WTC11 (cell line): ENCODE measurements at regions not wholly inside any gene's neighbourhood (a gene's known extent, or its start where the extent isn't known, plus 50 kb on each side); places are given as distances from the start of the nearest gene placed in this dataset.

Experiments used
- ATAC-seq: fragments of 200-7000 bp; cut with Tn5 transposase; 2 replicates; pipeline ENCODE4 v1.10.0; 2021; ENCODE audit warnings: mild to moderate bottlenecking, moderate library complexity
- CTCF ChIA-PET: fragments of 300-600 bp; sonication (Branson Sonifier 250); formaldehyde crosslinking; loops from one replicate; lab custom pipeline; 2021; ENCODE audit warnings: antibody characterized with exemption; lab: Charles Lee
- POLR2A ChIA-PET: fragments of 350-600 bp; sonication (Branson Sonifier 250); formaldehyde crosslinking; loops from one replicate; lab custom pipeline; 2021; ENCODE audit warnings: antibody characterized with exemption; lab: Charles Lee
- DNase-seq: peaks from one replicate; pipeline ENCODE4 v3.0.0; 2021; ENCODE audit warnings: low spot score
- H3K27ac Mint-ChIP-seq: 2 replicates; pipeline ENCODE4 v1.8.0; 2021; ENCODE audit warnings: mixed read lengths
- H3K27me3 Mint-ChIP-seq: 2 replicates; pipeline ENCODE4 v1.8.0; 2021; ENCODE audit warnings: low read depth, mild to moderate bottlenecking, moderate library complexity, mixed read lengths
- H3K36me3 Mint-ChIP-seq: 2 replicates; pipeline ENCODE4 v1.8.0; 2021; ENCODE audit warnings: mixed read lengths
- H3K4me1 Mint-ChIP-seq: 2 replicates; pipeline ENCODE4 v1.8.0; 2022; ENCODE audit warnings: mixed read lengths
- H3K4me3 Mint-ChIP-seq: 2 replicates; pipeline ENCODE4 v1.8.0; 2021; ENCODE audit warnings: mild to moderate bottlenecking, moderate library complexity, mixed read lengths
- H3K9me3 Mint-ChIP-seq: 2 replicates; pipeline ENCODE4 v1.8.0; 2021; ENCODE audit warnings: mixed read lengths
- EMX1 ChIP-seq: fragments of 250-450 bp; sonication (Bioruptor Pico); IDR thresholded peaks from 2 replicates; pipeline ENCODE4 v1.8.0; 2021; ENCODE audit warnings: mild to moderate bottlenecking
- FOXP1 ChIP-seq: sonication (generic); formaldehyde crosslinking; IDR thresholded peaks from 2 replicates; pipeline ENCODE4 v1.8.0; 2022; ENCODE audit warnings: missing genetic modification reagents, mild to moderate bottlenecking, moderate library complexity, borderline replicate concordance
- HMGA2 ChIP-seq: fragments of 250-450 bp; sonication (Bioruptor Pico); IDR thresholded peaks from 2 replicates; pipeline ENCODE4 v1.4.0; 2021; ENCODE audit warnings: mild to moderate bottlenecking, moderate library complexity
- MAX ChIP-seq: sonication (generic); formaldehyde crosslinking; IDR thresholded peaks from 2 replicates; pipeline ENCODE4 v1.8.0; 2022; ENCODE audit warnings: mild to moderate bottlenecking, missing genetic modification reagents
- MXD4 ChIP-seq: fragments of 250-450 bp; sonication (Bioruptor Pico); IDR thresholded peaks from 2 replicates; pipeline ENCODE4 v1.8.0; 2021; ENCODE audit warnings: mild to moderate bottlenecking, moderate library complexity, borderline replicate concordance
- NFE2L1 ChIP-seq: sonication (generic); formaldehyde crosslinking; IDR thresholded peaks from 2 replicates; pipeline ENCODE4 v1.8.1; 2023; ENCODE audit warnings: missing genetic modification reagents
- RELA ChIP-seq: sonication (generic); formaldehyde crosslinking; IDR thresholded peaks from 2 replicates; pipeline ENCODE4 v1.8.1; 2022; ENCODE audit warnings: missing genetic modification reagents, mild to moderate bottlenecking, borderline replicate concordance
- TEAD1 ChIP-seq: sonication (generic); formaldehyde crosslinking; IDR thresholded peaks from 2 replicates; pipeline ENCODE4 v1.8.0; 2022; ENCODE audit warnings: mild to moderate bottlenecking, missing genetic modification reagents
- TP53 ChIP-seq: sonication (generic); formaldehyde crosslinking; IDR thresholded peaks from 2 replicates; pipeline ENCODE4 v1.8.1; 2023; ENCODE audit warnings: mild to moderate bottlenecking, missing genetic modification reagents
- ZBTB21 ChIP-seq: sonication (generic); formaldehyde crosslinking; IDR thresholded peaks from 2 replicates; pipeline ENCODE4 v1.8.1; 2023; ENCODE audit warnings: mild to moderate bottlenecking, missing genetic modification reagents, borderline replicate concordance
- ZNF121 ChIP-seq: sonication (generic); formaldehyde crosslinking; IDR thresholded peaks from 2 replicates; pipeline ENCODE4 v1.8.0; 2023; ENCODE audit warnings: missing genetic modification reagents
- ZNF219 ChIP-seq: sonication (generic); formaldehyde crosslinking; IDR thresholded peaks from 2 replicates; pipeline ENCODE4 v1.8.0; 2023; ENCODE audit warnings: missing genetic modification reagents, mild to moderate bottlenecking, borderline replicate concordance
- ZNF232 ChIP-seq: sonication (generic); formaldehyde crosslinking; IDR thresholded peaks from 2 replicates; pipeline ENCODE4 v1.8.0; 2022; ENCODE audit warnings: mild to moderate bottlenecking, missing genetic modification reagents
- ZNF671 ChIP-seq: fragments of 250-450 bp; sonication (Bioruptor Pico); IDR thresholded peaks from 2 replicates; pipeline ENCODE4 v1.8.0; 2021; ENCODE audit warnings: mild to moderate bottlenecking
- TF ChIP-seq, protein P1 (sequence below): sonication (generic); formaldehyde crosslinking; IDR thresholded peaks from 2 replicates; pipeline ENCODE4 v1.8.1; 2023; ENCODE audit warnings: mild to moderate bottlenecking, missing genetic modification reagents, borderline replicate concordance
- TF ChIP-seq, protein P2 (sequence below): sonication (generic); formaldehyde crosslinking; IDR thresholded peaks from 2 replicates; pipeline ENCODE4 v1.8.1; 2023; ENCODE audit warnings: mild to moderate bottlenecking, missing genetic modification reagents, moderate library complexity
- TF ChIP-seq, protein P3 (sequence below): sonication (generic); formaldehyde crosslinking; conservative IDR thresholded peaks from 2 replicates; pipeline ENCODE4 v1.8.1; 2022; ENCODE audit warnings: mild to moderate bottlenecking, missing genetic modification reagents
- TF ChIP-seq, protein P4 (sequence below): sonication (generic); formaldehyde crosslinking; IDR thresholded peaks from 2 replicates; pipeline ENCODE4 v1.8.0; 2023; ENCODE audit warnings: missing genetic modification reagents, mild to moderate bottlenecking, borderline replicate concordance
- TF ChIP-seq, protein P5 (sequence below): sonication (generic); formaldehyde crosslinking; IDR thresholded peaks from 2 replicates; pipeline ENCODE4 v1.8.0; 2023; ENCODE audit warnings: mild to moderate bottlenecking, missing genetic modification reagents

DNA sequence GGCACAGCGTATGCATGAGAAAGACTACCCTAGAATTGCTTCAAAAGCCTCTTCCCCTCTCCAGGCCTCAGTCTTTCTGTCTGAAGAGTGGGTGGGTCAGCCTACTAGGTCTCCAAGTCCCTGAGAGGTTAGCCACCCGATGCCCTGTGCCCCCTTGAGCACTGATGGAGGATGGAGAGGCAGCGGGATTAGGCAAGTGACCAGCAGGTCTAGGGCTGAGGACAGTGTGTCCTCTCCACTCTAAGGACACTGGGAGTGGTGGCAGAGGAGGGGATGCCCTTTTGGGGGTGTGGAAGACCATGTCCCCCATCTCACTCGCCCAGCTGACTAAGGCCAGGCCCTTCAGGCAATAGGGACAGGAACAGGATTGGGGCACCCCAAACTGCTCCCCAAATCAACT lies 72.2 kb upstream of the WNT11 start:
- Mint-ChIP-seq H3K9me3 (peaks cover 18% of the 10 kb centered on the region), H3K4me1 (peaks cover 20% of the 10 kb centered on the region), H3K27me3 (no peaks in the 10 kb centered on the region; the same call in none of the 2 replicates), H3K27ac (no peak overlapping the region), H3K4me3 (no peak overlapping the region)
- ATAC-seq (no peak), DNase-seq (no peak)
- ChIA-PET CTCF (no interaction called here), POLR2A (no interaction called here)
- TF ChIP-seq TP53 (CRISPR knock-in tag) (no peak), EMX1 (CRISPR knock-in tag) (no peak), RELA (no peak), ZBTB21 (CRISPR knock-in tag) (no peak), ZNF219 (CRISPR knock-in tag) (no peak), NFE2L1 (CRISPR knock-in tag) (no peak), ZNF232 (CRISPR knock-in tag) (no peak), ZNF121 (no peak), FOXP1 (no peak)
- TF ChIP-seq, protein P1, sequence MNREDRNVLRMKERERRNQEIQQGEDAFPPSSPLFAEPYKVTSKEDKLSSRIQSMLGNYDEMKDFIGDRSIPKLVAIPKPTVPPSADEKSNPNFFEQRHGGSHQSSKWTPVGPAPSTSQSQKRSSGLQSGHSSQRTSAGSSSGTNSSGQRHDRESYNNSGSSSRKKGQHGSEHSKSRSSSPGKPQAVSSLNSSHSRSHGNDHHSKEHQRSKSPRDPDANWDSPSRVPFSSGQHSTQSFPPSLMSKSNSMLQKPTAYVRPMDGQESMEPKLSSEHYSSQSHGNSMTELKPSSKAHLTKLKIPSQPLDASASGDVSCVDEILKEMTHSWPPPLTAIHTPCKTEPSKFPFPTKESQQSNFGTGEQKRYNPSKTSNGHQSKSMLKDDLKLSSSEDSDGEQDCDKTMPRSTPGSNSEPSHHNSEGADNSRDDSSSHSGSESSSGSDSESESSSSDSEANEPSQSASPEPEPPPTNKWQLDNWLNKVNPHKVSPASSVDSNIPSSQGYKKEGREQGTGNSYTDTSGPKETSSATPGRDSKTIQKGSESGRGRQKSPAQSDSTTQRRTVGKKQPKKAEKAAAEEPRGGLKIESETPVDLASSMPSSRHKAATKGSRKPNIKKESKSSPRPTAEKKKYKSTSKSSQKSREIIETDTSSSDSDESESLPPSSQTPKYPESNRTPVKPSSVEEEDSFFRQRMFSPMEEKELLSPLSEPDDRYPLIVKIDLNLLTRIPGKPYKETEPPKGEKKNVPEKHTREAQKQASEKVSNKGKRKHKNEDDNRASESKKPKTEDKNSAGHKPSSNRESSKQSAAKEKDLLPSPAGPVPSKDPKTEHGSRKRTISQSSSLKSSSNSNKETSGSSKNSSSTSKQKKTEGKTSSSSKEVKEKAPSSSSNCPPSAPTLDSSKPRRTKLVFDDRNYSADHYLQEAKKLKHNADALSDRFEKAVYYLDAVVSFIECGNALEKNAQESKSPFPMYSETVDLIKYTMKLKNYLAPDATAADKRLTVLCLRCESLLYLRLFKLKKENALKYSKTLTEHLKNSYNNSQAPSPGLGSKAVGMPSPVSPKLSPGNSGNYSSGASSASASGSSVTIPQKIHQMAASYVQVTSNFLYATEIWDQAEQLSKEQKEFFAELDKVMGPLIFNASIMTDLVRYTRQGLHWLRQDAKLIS, result no peak
- TF ChIP-seq, protein P2, sequence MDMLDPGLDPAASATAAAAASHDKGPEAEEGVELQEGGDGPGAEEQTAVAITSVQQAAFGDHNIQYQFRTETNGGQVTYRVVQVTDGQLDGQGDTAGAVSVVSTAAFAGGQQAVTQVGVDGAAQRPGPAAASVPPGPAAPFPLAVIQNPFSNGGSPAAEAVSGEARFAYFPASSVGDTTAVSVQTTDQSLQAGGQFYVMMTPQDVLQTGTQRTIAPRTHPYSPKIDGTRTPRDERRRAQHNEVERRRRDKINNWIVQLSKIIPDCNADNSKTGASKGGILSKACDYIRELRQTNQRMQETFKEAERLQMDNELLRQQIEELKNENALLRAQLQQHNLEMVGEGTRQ, result no peak
- TF ChIP-seq, all 79 proteins: peak for 0
- peaks cover 10% of the 10 kb centered on the region; the same call in 1 of the 2 replicates for H3K36me3 Mint-ChIP-seq

- POLR2A ChIA-PET, result no interaction called here
- no peak overlapping the region for H3K4me3 Mint-ChIP-seq
- no peak overlapping the region for H3K27ac Mint-ChIP-seq
- peaks cover 18% of the 10 kb centered on the region for H3K9me3 Mint-ChIP-seq
- CTCF ChIA-PET, result interaction anchor here (0.6 to 1.8 kb wide), 4 partner anchors 8 to 69 kb away, joined by 3 to 11 read pairs (median 4); no protein-coding TSS in a partner anchor
- H3K36me3 Mint-ChIP-seq, result peaks cover 10% of the 10 kb centered on the region; the same call in 1 of the 2 replicates
- no peaks in the 10 kb centered on the region; the same call in none of the 2 replicates for H3K27me3 Mint-ChIP-seq
- peaks cover 20% of the 10 kb centered on the region for H3K4me1 Mint-ChIP-seq
- TF ChIP-seq TEAD1 (CRISPR knock-in tag), result no peak
- TF ChIP-seq, protein P3, sequence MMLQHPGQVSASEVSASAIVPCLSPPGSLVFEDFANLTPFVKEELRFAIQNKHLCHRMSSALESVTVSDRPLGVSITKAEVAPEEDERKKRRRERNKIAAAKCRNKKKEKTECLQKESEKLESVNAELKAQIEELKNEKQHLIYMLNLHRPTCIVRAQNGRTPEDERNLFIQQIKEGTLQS (CRISPR knock-in tag), result 0 out of 2 replicates have a peak, but pooled peaks have one; percentile 36
- no peak for DNase-seq
- peak; percentile 39 for ATAC-seq
These were observed 71.2 kb upstream of the WNT11 start for GRCh38 chr11:76277298-76278175.

DNA sequence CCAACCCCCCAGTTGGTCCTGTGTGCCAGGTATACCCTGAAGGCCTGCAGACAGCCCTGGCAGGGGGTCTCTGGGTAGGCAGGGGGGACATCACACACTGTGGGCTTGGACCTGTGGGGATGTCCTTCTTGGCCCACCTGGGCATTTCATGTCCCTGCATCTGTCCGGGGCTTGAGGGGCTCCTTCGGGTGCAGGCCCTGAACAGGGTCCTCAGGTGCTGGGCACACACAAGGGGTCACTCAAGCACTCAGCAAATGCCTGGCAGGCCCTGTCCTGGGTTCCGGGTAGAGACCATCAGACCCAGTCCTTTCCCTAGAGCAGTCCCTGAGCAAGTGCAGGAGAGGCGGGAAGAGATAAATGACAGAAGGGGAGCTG lies 70.5 kb upstream of the WNT11 start:
- ATAC-seq (no peak), DNase-seq (no peak)
- ChIA-PET CTCF (interaction anchor here (0.6 to 1.8 kb wide), 4 partner anchors 9 to 69 kb away, joined by 3 to 11 read pairs (median 4); no protein-coding TSS in a partner anchor), POLR2A (no interaction called here)
- no peak overlapping the region for H3K4me3 Mint-ChIP-seq
- peaks cover 20% of the 10 kb centered on the region for H3K4me1 Mint-ChIP-seq
- H3K36me3 Mint-ChIP-seq, result peaks cover 10% of the 10 kb centered on the region; the same call in 1 of the 2 replicates
- no peaks in the 10 kb centered on the region; the same call in none of the 2 replicates for H3K27me3 Mint-ChIP-seq
- H3K27ac Mint-ChIP-seq, result no peak overlapping the region
- H3K9me3 Mint-ChIP-seq, result peaks cover 18% of the 10 kb centered on the region
- TF ChIP-seq, protein P4, sequence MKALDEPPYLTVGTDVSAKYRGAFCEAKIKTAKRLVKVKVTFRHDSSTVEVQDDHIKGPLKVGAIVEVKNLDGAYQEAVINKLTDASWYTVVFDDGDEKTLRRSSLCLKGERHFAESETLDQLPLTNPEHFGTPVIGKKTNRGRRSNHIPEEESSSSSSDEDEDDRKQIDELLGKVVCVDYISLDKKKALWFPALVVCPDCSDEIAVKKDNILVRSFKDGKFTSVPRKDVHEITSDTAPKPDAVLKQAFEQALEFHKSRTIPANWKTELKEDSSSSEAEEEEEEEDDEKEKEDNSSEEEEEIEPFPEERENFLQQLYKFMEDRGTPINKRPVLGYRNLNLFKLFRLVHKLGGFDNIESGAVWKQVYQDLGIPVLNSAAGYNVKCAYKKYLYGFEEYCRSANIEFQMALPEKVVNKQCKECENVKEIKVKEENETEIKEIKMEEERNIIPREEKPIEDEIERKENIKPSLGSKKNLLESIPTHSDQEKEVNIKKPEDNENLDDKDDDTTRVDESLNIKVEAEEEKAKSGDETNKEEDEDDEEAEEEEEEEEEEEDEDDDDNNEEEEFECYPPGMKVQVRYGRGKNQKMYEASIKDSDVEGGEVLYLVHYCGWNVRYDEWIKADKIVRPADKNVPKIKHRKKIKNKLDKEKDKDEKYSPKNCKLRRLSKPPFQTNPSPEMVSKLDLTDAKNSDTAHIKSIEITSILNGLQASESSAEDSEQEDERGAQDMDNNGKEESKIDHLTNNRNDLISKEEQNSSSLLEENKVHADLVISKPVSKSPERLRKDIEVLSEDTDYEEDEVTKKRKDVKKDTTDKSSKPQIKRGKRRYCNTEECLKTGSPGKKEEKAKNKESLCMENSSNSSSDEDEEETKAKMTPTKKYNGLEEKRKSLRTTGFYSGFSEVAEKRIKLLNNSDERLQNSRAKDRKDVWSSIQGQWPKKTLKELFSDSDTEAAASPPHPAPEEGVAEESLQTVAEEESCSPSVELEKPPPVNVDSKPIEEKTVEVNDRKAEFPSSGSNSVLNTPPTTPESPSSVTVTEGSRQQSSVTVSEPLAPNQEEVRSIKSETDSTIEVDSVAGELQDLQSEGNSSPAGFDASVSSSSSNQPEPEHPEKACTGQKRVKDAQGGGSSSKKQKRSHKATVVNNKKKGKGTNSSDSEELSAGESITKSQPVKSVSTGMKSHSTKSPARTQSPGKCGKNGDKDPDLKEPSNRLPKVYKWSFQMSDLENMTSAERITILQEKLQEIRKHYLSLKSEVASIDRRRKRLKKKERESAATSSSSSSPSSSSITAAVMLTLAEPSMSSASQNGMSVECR (CRISPR knock-in tag), result no peak
- TF ChIP-seq MXD4 (no peak), HMGA2 (CRISPR knock-in tag) (no peak), ZNF671 (CRISPR knock-in tag) (no peak), MAX (CRISPR knock-in tag) (no peak), ZNF232 (CRISPR knock-in tag) (no peak), EMX1 (CRISPR knock-in tag) (no peak)
- TF ChIP-seq, protein P5, sequence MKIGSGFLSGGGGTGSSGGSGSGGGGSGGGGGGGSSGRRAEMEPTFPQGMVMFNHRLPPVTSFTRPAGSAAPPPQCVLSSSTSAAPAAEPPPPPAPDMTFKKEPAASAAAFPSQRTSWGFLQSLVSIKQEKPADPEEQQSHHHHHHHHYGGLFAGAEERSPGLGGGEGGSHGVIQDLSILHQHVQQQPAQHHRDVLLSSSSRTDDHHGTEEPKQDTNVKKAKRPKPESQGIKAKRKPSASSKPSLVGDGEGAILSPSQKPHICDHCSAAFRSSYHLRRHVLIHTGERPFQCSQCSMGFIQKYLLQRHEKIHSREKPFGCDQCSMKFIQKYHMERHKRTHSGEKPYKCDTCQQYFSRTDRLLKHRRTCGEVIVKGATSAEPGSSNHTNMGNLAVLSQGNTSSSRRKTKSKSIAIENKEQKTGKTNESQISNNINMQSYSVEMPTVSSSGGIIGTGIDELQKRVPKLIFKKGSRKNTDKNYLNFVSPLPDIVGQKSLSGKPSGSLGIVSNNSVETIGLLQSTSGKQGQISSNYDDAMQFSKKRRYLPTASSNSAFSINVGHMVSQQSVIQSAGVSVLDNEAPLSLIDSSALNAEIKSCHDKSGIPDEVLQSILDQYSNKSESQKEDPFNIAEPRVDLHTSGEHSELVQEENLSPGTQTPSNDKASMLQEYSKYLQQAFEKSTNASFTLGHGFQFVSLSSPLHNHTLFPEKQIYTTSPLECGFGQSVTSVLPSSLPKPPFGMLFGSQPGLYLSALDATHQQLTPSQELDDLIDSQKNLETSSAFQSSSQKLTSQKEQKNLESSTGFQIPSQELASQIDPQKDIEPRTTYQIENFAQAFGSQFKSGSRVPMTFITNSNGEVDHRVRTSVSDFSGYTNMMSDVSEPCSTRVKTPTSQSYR (CRISPR knock-in tag), result no peak
